ENCODE measurements at regions not wholly inside any gene's neighbourhood (a gene's known extent, or its start where the extent isn't known, plus 50 kb on each side); places are given as distances from the start of the nearest gene placed in this dataset.
"Not testable (repeated sequence)": the region's sequence is repeated elsewhere in the genome, so short reads cannot be mapped to it uniquely, and the experiment has no call there.

GRCh38 chr3:26323741-26324140, 298.8 kb upstream of the LRRC3B start:
- POLR2A ChIA-PET, CTCF ChIA-PET: not testable (repeated sequence)

GRCh38 chr3:26340001-26340400, 282.6 kb upstream of the LRRC3B start:
- POLR2A ChIA-PET: no interaction called here
- CTCF ChIA-PET: no interaction called here

- ChIA-PET POLR2A (no interaction called here), CTCF (no interaction called here)
Measured at GRCh38 chr3:26343647-26344046, 278.9 kb upstream of the LRRC3B start.

DNA sequence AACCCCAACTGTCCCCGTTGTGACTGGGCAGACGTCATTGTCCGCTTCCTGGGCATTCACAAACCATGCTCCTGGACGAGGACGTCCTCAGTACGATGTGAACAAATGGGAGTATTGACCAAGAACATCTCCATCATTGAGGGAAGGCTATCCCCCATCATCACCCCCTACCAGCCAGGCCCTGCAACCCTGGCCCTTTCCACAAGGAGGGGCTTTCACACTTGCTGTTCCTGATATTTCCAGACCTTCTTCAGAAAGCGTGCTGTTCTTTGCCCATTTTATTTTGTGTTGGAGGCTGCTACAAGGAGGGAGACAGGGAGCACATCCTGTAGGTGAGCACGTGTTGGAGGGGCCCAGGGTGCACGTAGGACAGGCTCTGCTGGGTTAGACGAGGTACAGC, 277.0 kb upstream of the LRRC3B start:
- POLR2A ChIA-PET: no interaction called here
- CTCF ChIA-PET: no interaction called here

DNA sequence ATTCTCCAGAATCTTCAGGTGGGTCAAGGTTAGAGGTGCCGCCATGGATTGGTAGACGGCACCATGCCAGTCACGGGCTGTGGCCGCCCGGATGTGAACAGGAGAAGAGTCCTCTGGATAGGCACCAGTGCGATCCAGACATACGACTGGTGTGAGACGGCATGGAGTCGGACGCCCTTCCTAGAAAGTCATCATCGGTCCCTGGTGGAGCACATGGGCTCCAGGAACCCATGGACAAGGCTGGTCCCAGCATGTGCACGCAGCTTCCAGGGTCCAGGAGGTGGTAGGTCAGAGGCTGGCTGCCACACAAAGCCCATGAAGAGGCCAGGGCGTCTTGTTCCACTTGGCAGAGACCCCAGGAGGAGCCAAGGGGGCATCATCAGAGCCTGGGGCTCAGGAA, 276.1 kb upstream of the LRRC3B start:
- ChIA-PET POLR2A (no interaction called here), CTCF (no interaction called here)

DNA sequence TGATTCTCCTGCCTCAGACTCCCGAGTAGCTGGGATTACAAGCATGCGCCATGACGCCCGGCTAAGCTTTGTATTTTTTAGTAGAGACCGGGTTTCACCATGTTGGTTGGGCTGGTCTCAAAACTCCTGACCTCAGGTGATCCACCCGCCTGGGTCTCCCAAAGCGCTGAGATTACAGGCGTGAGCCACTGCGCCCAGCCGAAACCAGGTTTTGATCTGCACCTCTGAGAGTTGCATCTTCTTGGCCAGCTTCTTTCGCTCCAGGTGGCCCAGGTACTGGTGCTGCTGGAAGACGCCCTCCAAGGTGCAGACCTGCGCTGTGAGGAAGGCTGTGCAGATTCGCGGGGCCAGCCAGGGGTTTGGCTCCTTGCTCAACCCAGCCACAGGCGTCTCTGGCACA, 275.4 kb upstream of the LRRC3B start:
- CTCF ChIA-PET: no interaction called here

DNA sequence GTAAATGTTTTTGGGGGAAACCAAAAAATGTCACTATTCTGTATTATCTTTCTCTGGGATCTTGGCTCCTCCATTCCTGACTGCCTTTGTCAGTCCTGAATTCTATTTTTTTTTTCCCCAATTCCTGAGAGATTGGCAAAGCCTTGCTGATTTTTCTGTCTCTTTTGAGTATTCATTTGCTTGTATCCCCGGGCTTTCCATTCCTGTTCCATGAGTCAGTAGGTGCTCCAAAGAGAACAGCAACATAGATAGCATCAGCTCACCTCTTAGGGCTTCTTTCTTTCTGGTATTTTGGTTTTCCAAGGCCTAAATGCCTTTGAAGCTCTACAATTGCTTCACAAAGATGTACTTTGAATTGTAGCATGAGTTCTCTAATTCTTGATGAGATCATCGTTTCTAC, 271.7 kb upstream of the LRRC3B start:
- CTCF ChIA-PET: no interaction called here
- POLR2A ChIA-PET: no interaction called here

More for the DNA sequence above, 275.4 kb upstream of the LRRC3B start:
- POLR2A ChIA-PET: no interaction called here

- CTCF ChIA-PET: no interaction called here
- POLR2A ChIA-PET: no interaction called here
Measured at GRCh38 chr3:26353097-26353496, 269.5 kb upstream of the LRRC3B start.

DNA sequence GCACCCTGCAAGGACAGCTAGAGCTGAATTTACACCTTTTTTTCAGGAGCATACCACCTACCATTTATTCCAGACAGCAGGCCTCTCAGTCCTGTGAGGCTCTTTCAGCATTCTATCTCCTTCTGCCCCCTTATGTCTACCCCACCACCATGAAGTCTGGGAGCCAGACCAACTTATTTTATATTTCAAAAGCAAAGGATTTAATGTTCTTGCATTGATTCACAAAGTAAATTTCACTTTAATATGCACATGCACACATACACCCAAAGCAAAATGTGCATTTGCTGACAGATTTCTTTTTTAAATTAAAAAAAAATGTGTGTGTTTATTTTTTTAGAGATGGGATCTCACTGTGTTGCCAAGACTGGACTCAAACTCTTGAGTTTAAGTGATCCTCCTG, 264.2 kb upstream of the LRRC3B start:
- CTCF ChIA-PET: no interaction called here
- POLR2A ChIA-PET: no interaction called here

- CTCF ChIA-PET: no interaction called here
Measured at GRCh38 chr3:26365706-26366105, 256.9 kb upstream of the LRRC3B start.

DNA sequence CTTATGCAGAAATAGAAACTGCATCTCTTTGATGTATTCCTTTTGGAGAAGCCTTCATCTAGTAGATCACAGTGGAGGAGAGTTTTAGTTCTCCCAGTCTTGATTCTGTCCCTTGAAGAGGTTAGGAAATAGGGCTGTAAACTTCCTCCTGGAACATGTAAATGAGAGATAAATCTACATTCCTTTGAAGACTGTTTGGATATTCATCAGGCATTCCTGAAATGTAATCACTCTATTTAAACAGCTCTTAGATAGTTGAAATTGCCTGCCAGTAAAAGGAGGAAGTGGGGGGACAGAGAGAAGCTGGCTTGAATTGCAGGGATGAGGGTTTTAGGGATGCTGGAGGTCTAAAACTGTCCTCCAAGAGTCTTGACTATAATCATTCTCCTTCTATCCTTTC, 254.3 kb upstream of the LRRC3B start:
- ChIA-PET CTCF (no interaction called here), POLR2A (no interaction called here)

More at GRCh38 chr3:26365706-26366105, 256.9 kb upstream of the LRRC3B start:
- POLR2A ChIA-PET: no interaction called here

DNA sequence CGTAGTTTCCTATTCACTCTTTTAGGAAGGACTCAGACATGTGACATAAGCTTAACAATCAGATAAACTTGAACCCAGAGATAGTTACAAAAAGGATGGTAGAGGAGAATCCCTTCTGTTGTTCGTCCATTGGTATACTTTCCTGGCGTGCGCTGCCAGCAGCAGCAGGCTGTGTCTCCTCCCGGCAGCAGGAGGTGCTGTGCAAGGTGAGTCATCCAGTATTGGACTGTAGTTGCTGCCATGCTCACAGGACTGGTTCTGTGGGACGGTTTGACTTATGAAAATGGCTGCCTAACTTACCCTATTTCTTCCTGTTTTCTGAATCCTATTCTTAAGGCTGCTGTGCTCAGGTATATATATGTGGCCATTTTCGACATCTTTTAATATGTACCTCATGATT, 253.4 kb upstream of the LRRC3B start:
- CTCF ChIA-PET: no interaction called here
- POLR2A ChIA-PET: no interaction called here

DNA sequence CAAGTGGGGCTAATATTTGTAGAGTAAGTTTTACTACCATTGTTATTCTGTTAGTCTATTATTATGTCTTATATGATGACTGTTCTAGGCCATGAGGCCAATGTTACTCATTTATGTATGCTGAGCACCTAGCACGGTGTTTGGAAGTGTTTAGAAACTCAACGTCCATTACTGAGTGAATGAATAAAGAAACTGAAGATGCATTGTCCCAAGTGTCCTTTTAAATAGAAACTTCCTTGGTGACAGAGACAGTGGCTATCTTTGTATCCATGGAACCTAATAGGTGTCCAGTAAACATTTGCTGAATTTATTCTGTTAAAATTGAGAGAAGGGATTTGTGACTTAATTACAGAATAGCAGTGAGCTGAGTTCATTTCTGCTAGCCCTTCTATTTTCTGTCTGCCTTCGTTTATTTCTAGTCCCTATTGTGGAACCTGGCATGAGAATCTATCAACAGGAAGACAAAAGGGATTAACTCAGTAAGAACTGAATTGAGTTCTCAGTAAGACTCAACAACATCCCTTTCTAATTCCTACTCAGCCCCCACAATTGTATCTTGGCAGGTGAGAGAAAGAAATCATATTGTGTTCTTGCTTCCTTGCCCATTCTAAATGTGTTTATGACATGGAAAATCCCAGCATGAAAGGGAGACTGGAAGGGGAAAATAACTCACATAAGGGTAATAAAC, 246.6 kb upstream of the LRRC3B start:
- CTCF ChIA-PET: no interaction called here
- POLR2A ChIA-PET: no interaction called here

- CTCF ChIA-PET: no interaction called here
- POLR2A ChIA-PET: no interaction called here
Measured at GRCh38 chr3:26381411-26381810, 241.2 kb upstream of the LRRC3B start.

GRCh38 chr3:26406636-26407035, 215.9 kb upstream of the LRRC3B start:
- ChIA-PET POLR2A (no interaction called here), CTCF (no interaction called here)

DNA sequence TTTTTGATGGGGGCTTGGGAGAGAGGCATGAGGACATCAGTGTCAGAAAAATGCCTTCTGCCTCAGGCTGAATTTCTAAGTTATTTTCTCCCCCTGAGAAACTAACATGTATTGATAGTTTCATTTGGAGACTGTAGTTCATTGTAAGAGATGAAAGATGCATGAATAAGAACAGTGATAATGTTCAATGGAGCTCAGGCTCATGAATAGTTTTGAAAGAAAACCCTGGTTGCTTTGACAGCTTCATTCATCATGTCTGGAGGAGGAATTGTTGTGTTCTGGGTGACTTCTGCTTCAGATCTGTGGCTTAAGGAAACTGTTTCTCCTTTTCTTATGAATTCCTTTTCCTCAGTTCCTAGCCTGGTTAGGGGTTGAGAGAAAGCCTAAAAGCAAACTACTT, 204.0 kb upstream of the LRRC3B start:
- ChIA-PET POLR2A (no interaction called here), CTCF (interaction anchor here (0.6 kb wide), 2 partner anchors 267 to 327 kb away, joined by 3 read pairs; no protein-coding TSS in a partner anchor)

DNA sequence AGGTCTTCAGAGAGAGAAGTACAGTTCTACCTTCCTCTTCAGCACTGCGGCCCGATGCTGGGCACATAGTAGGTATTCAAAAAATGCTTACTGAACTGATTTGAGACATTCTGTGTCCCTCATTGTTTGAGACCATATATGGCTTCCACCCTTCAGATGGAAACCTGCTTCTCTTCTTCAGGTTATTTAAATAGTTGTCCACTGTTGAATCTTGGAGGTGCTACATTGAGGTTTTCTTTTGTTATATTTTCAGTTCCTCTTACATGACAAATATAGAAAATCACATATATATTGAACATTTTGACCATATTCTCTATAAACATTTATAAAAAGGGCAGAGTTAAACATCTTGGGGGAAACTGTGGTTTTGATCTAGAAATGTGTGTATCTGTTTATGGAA, 200.2 kb upstream of the LRRC3B start:
- POLR2A ChIA-PET: no interaction called here
- CTCF ChIA-PET: no interaction called here

DNA sequence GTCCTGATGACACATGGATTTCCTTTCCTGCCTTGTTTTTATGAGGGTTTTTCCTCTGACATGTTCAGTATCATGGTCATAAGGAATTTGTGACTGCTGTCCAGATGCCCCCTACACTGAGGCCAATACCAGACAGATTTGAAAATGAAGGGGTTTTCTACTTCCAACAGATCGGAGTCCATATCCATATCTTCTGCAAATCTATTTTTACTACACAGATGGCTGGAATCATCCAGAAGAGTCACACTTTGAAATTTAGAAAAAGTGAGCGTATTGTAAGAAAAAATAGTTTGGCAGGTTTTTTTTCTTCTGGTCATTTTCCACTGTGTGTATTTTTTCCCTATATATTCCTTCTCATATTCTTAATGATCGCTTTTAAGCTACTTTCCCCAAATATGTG, 197.5 kb upstream of the LRRC3B start:
- POLR2A ChIA-PET: no interaction called here

DNA sequence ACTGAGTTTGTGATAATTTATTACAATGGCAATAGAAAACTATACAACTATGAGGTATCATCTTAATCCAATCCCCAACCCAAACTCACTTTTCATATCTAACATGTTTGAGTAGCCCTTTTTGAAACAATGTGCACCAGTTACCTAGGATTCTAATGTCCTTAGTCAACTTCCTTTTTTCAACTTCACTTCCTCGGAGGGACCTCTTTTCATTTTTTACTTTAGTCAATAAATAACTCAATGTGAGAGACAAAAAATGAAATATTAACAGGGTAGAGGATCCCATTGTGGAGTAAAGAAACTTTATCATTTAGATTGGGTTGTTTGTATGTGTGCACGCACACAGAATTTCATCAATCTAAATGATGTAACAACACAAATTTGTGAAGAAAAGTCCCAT, 193.6 kb upstream of the LRRC3B start:
- CTCF ChIA-PET: no interaction called here
- POLR2A ChIA-PET: no interaction called here

More for the DNA sequence above, 197.5 kb upstream of the LRRC3B start:
- CTCF ChIA-PET: no interaction called here

- ChIA-PET CTCF (no interaction called here), POLR2A (no interaction called here)
Measured at GRCh38 chr3:26437678-26438077, 184.9 kb upstream of the LRRC3B start.

GRCh38 chr3:26438325-26438940, 184.1 kb upstream of the LRRC3B start:
- CTCF ChIA-PET: no interaction called here
- POLR2A ChIA-PET: no interaction called here

Measured in activated CD8-positive, alpha-beta memory T cell treated with anti-CD3 and anti-CD28 coated beads for 36 hours (primary cell).